GM18499 (cell line): ENCODE measurements at regions not wholly inside any gene's neighbourhood (a gene's known extent, or its start where the extent isn't known, plus 50 kb on each side); places are given as distances from the start of the nearest gene placed in this dataset.
"Not testable (repeated sequence)": the region's sequence is repeated elsewhere in the genome, so short reads cannot be mapped to it uniquely, and the experiment has no call there.

ENCODE experiments used
- ATAC-seq: cut with Tn5 transposase; IDR thresholded peaks from one replicate; pipeline ENCODE4 v1.9.1; 2021; ENCODE audit warnings: moderate number of reproducible peaks; ENCODE audit not compliant: insufficient read depth, unreplicated experiment

DNA sequence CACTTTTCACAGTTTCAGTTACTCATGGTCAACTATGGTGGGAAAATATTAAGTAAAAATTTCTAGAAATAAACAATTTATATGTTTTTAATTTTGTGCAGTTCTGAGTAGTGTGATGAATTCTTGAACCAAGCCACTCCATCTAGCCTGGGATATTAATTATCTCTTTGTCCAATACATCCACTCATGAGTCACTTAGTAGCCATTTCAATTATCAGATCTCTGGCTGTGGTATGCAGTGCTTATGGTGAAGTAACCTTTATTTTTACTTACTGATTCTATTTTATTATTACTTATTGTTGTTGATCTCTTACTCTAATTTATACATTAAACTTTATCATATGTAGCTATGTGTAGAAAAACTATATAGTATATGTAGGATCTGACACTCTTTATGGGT lies 128.9 kb upstream of the KLHL1 start:
- ATAC-seq = no peak

DNA sequence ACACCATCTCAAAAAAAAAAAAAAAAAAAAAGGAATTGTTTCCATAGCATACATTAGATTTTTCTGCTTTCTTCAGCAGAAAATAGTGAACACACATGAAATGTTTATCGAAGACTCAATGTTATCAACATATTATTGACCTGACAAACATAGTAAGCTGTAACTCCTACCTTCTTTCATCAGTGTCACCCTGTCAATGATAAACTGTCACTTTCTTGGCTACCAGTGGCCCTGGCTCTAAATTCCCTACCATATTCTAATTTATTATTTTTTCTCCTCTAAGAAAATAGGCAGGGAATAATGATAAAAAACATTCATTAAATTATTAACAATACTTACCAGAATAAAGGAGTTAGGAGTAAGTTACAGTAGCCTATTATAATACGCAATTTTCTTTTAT lies 127.3 kb upstream of the KLHL1 start:
- no peak for ATAC-seq

DNA sequence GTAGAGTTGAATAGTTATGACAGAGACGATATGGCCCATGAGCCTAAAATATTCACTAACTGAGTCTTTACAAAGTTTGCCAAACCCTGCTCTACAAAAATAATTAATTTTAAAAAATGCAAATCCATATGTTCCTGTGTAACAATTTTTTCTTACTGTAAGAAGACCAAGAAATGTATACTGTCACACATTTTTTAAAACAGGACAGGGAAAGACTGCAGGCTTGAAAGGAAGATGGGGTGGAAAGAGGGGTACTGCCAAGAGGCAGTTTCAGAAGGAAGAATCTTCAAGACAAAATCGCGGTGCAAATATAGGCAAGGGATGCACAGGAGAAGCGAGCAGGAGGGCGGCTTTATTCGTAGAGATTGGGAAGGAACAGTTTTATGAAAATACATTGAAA lies 115.7 kb upstream of the KLHL1 start:
- ATAC-seq = no peak

DNA sequence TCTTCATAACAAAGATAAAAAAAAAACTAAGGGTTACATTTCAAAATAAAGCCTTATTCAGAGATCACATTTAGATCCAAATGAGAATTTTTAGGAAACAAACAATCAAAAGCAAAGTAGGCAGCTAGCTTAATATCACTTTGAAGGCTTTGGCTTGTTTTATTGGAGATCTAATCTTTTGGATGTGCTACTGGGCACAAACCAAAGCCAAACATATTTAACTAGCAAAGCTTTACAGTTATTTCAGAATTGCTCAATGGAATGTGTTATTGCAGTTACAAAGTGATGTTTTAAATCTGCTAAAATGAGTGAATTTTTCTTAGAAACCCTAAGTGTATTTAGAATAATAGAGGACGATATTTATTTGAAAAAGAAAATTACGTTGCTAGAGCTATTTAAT lies 114.7 kb upstream of the KLHL1 start:
- ATAC-seq = no peak

DNA sequence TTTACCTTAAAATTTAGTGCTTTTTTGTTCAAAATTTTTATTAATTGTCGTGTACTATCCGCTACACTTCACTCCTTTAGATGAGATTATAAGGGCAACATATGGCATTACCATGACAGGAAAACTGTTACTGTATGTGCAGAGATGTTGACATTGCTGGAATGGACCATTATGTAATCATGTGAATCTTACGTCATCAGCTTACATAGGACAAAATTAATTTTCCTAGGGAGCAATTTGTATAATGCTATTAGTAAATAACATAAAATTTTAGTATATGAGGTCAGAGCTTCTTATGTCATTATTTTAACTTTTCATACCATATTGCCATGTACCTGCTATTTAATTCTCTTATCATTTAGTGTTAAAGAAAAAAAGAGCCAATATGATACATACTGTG lies 110.4 kb upstream of the KLHL1 start:
- no peak for ATAC-seq

DNA sequence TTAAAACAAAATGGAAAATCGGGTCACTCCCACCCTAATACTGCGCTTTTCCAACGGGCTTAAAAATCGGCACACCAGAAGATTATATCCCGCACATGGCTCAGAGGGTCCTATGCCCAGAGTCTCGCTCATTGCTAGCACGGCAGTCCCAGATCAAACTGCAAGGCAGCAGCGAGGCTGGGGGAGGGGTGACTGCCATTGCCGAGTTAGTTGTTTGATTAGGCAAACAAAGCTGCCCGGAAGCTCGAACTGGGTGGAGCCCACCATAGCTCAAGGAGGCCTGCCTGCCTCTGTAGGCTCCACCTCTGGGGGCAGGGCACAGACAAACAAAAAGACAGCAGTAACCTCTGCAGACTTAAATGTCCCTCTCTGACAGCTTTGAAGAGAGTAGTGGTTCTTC lies 100.7 kb upstream of the KLHL1 start:
- not testable (repeated sequence) for ATAC-seq

DNA sequence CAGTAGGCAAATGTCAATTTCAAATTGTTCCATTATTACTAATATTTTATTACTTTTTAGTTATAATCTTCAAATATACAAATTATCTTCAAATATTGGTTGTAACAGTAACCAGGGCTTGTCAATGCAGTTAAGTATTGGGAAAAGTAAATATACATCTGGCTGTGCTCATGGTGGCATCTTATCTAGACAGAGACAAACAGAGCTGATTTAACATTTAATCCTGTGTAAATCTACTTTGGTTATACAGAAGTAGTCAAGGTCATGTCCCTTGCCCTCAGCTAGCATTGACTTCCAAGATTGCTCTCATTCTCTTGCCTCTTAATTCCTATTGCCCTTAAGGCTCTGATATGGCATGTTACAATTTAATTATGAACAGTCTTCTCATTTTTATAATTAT lies 98.4 kb upstream of the KLHL1 start:
- no peak for ATAC-seq

DNA sequence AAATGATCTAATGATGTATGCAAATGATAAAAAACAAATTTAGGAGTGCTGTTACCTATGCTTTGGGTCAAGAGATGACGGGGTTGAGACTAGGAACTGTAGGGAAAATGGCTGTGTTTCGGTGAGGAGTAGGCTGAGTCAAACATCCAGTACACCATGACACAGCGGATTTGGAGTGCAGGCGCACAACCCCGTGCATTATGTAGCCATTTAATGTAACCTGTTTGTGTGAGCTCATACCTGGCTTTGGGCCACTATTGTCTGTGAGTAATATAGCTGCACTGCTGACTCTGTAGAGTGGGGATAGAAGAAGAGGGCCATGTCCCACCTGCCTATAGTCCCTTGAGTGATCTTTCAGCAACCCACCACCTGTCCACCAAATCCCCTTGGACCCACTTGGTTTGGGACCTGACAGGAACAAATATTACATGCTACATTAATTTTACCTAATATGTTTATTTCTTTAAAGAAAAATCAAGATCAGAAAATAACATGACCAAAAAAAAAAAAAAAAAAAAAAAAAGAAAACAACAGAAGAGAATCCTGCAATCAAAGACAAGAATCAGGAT lies 95.5 kb upstream of the KLHL1 start:
- ATAC-seq = no peak

DNA sequence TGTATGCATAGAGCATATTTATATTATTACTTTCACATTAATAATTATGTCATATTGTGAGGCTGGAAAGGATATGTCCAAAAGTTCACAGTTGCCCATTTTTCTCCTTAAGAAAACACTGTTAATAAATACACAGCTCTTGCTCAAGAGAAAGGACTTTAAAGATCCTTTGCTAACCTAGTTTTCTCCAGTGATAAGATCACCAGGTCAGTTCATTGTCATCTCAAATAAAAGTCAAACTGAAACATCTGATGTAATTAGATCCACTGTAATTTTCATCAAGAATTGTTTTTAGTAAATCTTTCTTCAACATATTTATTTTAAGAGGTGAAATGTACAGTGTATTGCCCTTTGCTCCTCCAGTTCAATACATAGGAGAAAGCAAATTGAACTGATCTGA lies 82.8 kb upstream of the KLHL1 start:
- no peak for ATAC-seq

DNA sequence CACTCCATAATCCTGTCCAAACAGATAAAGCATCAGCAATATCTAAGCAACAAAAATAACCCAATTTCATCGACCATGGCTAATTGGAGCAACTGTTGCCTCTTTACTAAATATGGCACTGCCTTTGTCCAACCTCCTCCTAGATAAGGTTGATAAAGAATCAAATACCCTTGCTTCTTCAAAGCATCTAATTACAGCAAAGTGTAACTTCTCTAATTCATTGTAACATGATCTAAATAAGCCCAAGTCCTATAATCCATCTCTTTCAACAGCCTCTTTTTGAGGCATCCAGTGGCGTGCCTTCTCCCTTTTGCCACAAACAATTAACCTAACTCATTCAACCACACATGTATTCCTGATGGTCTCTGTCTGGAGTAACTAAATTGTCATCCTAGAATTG lies 81.7 kb upstream of the KLHL1 start:
- no peak for ATAC-seq

DNA sequence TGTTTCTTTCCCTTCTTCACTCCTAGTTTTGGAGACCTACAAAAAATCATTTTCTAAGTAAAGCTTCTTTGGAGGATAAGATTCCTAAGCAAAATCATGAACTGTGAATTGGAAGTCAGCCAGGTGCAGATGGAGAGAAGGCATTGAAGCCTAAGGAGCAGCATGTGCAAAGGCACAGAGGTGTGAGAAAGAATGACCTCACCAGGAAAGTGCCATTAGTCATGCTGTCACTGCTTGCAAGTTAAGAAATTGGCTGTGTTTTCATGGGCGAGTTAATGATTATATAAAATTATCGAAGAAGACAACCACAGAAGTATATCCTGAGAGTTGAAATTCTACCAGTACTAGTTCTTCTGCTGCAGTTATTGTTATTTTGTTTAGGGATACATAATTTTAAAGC lies 80.3 kb upstream of the KLHL1 start:
- ATAC-seq = no peak

DNA sequence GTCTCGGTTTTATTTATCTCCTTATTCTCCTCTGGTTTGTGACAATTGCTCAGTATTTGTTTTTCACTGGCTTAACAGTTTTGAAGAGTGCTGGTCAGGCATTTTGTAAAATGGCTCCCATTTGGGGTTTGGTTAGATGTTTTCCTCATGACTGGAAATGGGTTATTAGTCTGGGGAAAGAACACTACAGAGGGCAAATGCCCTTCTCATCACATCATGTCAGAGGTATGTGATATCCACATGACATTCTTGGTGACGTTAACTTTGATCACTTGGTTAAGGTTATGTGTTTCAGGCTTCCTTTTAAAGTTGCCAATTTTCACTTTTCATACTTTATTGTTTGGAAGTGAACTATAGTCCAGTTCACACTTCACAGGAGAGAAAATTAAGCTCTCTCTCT lies 74.8 kb upstream of the KLHL1 start:
- ATAC-seq = no peak
